Nephron (organoid): ENCODE measurements at regions not wholly inside any gene's neighbourhood (a gene's known extent, or its start where the extent isn't known, plus 50 kb on each side); places are given as distances from the start of the nearest gene placed in this dataset.

ENCODE experiments used
- H3K27ac Mint-ChIP-seq, 3 experiments: 2 replicates each; pipeline ENCODE4 v1.8.0; 2020; ENCODE audit warnings: mixed read lengths in 3 of 3, mild to moderate bottlenecking in 2 of 3, moderate library complexity in 1 of 3
- H3K27me3 Mint-ChIP-seq: 2 replicates; pipeline ENCODE4 v1.8.0; 2021; ENCODE audit warnings: low read depth, mild to moderate bottlenecking, moderate library complexity, mixed read lengths
- H3K36me3 Mint-ChIP-seq: 2 replicates; pipeline ENCODE4 v1.8.0; 2020; ENCODE audit warnings: low read depth, mixed read lengths
- H3K4me1 Mint-ChIP-seq: 2 replicates; pipeline ENCODE4 v1.8.0; 2020; ENCODE audit warnings: mixed read lengths
- H3K4me3 Mint-ChIP-seq, 3 experiments: 2 replicates each; pipeline ENCODE4 v1.8.0; 2020; ENCODE audit warnings: mild to moderate bottlenecking in 3 of 3, mixed read lengths in 3 of 3, moderate library complexity in 2 of 3
- H3K9me3 Mint-ChIP-seq: 2 replicates; pipeline ENCODE4 v1.8.0; 2020; ENCODE audit warnings: mixed read lengths
- CTCF ChIP-seq, 3 experiments: fragments of 200-600 bp; sonication (generic); IDR thresholded peaks; one replicate each; pipeline ENCODE4 v1.5.0; 2021; ENCODE audit warnings: antibody characterized with exemption in 3 of 3; ENCODE audit not compliant: unreplicated experiment in 3 of 3

- TF ChIP-seq CTCF (IDR thresholded peaks at IDR 0.05; ENCODE audit: unreplicated experiment in 3 of 3) = no peak
Observed at GRCh38 chr2:176755537-176756135, 457.0 kb upstream of the HNRNPA3 start.

GRCh38 chr2:176758426-176758825, 454.2 kb upstream of the HNRNPA3 start:
- TF ChIP-seq CTCF (IDR thresholded peaks at IDR 0.05; ENCODE audit: unreplicated experiment in 3 of 3) = no peak
- no peaks in the 10 kb centered on the region for H3K36me3 Mint-ChIP-seq
- H3K9me3 Mint-ChIP-seq = no peaks in the 10 kb centered on the region
- peak overlapping the region in 1 of 3 experiments; percentile 39 for H3K27ac Mint-ChIP-seq
- no peaks in the 10 kb centered on the region for H3K27me3 Mint-ChIP-seq
- peaks cover 44% of the 10 kb centered on the region for H3K4me1 Mint-ChIP-seq
- H3K4me3 Mint-ChIP-seq = no peak overlapping the region

More at GRCh38 chr2:176755537-176756135, 457.0 kb upstream of the HNRNPA3 start:
- Mint-ChIP-seq H3K4me3 (no peak overlapping the region), H3K27ac (no peak overlapping the region), H3K36me3 (no peaks in the 10 kb centered on the region), H3K4me1 (peaks cover 44% of the 10 kb centered on the region), H3K9me3 (no peaks in the 10 kb centered on the region), H3K27me3 (no peaks in the 10 kb centered on the region)

- no peak for TF ChIP-seq CTCF (IDR thresholded peaks at IDR 0.05; ENCODE audit: unreplicated experiment in 3 of 3)
- H3K4me3 Mint-ChIP-seq = no peak overlapping the region
- peaks cover 5% of the 10 kb centered on the region for H3K27me3 Mint-ChIP-seq
- H3K36me3 Mint-ChIP-seq = no peaks in the 10 kb centered on the region
- no peak overlapping the region for H3K27ac Mint-ChIP-seq
- H3K9me3 Mint-ChIP-seq = no peaks in the 10 kb centered on the region
- peaks cover 49% of the 10 kb centered on the region for H3K4me1 Mint-ChIP-seq
Observed at GRCh38 chr2:176760439-176760838, 452.2 kb upstream of the HNRNPA3 start.

- Mint-ChIP-seq H3K36me3 (no peaks in the 10 kb centered on the region), H3K27ac (peak overlapping the region in 2 of 3 experiments; percentile 30 to 64), H3K9me3 (no peaks in the 10 kb centered on the region), H3K4me3 (no peak overlapping the region), H3K27me3 (peaks cover 5% of the 10 kb centered on the region), H3K4me1 (peaks cover 31% of the 10 kb centered on the region)
- TF ChIP-seq CTCF (IDR thresholded peaks at IDR 0.05; ENCODE audit: unreplicated experiment in 3 of 3) = no peak
Observed at GRCh38 chr2:176763130-176763529, 449.5 kb upstream of the HNRNPA3 start.

GRCh38 chr2:176763851-176764404, 448.7 kb upstream of the HNRNPA3 start:
- Mint-ChIP-seq H3K27ac (no peak overlapping the region), H3K27me3 (peaks cover 5% of the 10 kb centered on the region), H3K4me3 (no peak overlapping the region), H3K36me3 (no peaks in the 10 kb centered on the region), H3K4me1 (peaks cover 32% of the 10 kb centered on the region), H3K9me3 (no peaks in the 10 kb centered on the region)
- no peak for TF ChIP-seq CTCF (IDR thresholded peaks at IDR 0.05; ENCODE audit: unreplicated experiment in 3 of 3)

- H3K4me1 Mint-ChIP-seq = peaks cover 40% of the 10 kb centered on the region
- no peaks in the 10 kb centered on the region for H3K9me3 Mint-ChIP-seq
- H3K27ac Mint-ChIP-seq = no peak overlapping the region
- TF ChIP-seq CTCF (IDR thresholded peaks at IDR 0.05; ENCODE audit: unreplicated experiment in 3 of 3) = no peak
- H3K36me3 Mint-ChIP-seq = no peaks in the 10 kb centered on the region
- H3K27me3 Mint-ChIP-seq = peaks cover 5% of the 10 kb centered on the region
- H3K4me3 Mint-ChIP-seq = no peak overlapping the region
Observed at GRCh38 chr2:176764921-176765320, 447.7 kb upstream of the HNRNPA3 start.
